ENCODE measurements at regions not wholly inside any gene's neighbourhood (a gene's known extent, or its start where the extent isn't known, plus 50 kb on each side); places are given as distances from the start of the nearest gene placed in this dataset.

DNA sequence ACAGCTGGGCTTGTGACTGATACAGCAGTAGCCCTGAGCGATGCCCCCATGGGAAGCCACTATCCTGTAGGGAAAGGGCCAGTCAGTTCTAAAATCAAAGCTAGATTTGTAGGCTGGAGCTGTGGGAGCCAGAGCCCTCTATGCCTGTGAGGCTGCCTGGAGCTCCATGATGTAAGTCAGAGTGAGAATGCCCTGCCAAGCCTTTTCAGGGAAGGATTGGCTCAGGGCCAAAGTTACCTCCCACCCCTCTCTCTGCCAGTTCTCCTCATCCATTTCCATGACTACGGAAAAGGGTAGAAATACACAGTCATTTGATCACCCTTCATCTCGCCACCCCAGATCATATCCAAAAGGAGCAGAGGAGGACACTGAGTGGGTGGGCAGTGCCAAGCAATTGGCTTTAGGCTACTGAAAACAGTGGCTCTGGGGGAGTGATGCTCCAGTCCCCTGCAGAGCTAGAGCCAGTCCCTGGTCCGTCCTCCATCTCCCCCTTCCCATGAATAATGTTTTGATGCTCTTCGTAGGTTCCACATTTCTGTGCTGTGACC, 59.5 kb upstream of the KCNA3 start:
- TF ChIP-seq GABPA (IDR thresholded peaks at IDR 0.05; ENCODE audit: low read depth), result no peak
- TF ChIP-seq, protein P1, sequence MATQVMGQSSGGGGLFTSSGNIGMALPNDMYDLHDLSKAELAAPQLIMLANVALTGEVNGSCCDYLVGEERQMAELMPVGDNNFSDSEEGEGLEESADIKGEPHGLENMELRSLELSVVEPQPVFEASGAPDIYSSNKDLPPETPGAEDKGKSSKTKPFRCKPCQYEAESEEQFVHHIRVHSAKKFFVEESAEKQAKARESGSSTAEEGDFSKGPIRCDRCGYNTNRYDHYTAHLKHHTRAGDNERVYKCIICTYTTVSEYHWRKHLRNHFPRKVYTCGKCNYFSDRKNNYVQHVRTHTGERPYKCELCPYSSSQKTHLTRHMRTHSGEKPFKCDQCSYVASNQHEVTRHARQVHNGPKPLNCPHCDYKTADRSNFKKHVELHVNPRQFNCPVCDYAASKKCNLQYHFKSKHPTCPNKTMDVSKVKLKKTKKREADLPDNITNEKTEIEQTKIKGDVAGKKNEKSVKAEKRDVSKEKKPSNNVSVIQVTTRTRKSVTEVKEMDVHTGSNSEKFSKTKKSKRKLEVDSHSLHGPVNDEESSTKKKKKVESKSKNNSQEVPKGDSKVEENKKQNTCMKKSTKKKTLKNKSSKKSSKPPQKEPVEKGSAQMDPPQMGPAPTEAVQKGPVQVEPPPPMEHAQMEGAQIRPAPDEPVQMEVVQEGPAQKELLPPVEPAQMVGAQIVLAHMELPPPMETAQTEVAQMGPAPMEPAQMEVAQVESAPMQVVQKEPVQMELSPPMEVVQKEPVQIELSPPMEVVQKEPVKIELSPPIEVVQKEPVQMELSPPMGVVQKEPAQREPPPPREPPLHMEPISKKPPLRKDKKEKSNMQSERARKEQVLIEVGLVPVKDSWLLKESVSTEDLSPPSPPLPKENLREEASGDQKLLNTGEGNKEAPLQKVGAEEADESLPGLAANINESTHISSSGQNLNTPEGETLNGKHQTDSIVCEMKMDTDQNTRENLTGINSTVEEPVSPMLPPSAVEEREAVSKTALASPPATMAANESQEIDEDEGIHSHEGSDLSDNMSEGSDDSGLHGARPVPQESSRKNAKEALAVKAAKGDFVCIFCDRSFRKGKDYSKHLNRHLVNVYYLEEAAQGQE (IDR thresholded peaks at IDR 0.05; ENCODE audit: insufficient replicate concordance, low read depth), result no peak
- TF ChIP-seq, protein P2, sequence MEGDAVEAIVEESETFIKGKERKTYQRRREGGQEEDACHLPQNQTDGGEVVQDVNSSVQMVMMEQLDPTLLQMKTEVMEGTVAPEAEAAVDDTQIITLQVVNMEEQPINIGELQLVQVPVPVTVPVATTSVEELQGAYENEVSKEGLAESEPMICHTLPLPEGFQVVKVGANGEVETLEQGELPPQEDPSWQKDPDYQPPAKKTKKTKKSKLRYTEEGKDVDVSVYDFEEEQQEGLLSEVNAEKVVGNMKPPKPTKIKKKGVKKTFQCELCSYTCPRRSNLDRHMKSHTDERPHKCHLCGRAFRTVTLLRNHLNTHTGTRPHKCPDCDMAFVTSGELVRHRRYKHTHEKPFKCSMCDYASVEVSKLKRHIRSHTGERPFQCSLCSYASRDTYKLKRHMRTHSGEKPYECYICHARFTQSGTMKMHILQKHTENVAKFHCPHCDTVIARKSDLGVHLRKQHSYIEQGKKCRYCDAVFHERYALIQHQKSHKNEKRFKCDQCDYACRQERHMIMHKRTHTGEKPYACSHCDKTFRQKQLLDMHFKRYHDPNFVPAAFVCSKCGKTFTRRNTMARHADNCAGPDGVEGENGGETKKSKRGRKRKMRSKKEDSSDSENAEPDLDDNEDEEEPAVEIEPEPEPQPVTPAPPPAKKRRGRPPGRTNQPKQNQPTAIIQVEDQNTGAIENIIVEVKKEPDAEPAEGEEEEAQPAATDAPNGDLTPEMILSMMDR (IDR thresholded peaks at IDR 0.05; ENCODE audit: insufficient read depth, low read length), result no peak
- Histone ChIP-seq H3K27me3 (ENCODE audit: insufficient read depth, poor library complexity, severe bottlenecking) (no peaks in the 10 kb centered on the region), H3K4me3 (replicated peaks; ENCODE audit: insufficient read depth, low read length) (no peak overlapping the region), H3K27ac (replicated peaks) (no peak overlapping the region)
- DNase-seq (ENCODE audit: low read depth in 1 of 2, low spot score in 1 of 2), result no peak

DNA sequence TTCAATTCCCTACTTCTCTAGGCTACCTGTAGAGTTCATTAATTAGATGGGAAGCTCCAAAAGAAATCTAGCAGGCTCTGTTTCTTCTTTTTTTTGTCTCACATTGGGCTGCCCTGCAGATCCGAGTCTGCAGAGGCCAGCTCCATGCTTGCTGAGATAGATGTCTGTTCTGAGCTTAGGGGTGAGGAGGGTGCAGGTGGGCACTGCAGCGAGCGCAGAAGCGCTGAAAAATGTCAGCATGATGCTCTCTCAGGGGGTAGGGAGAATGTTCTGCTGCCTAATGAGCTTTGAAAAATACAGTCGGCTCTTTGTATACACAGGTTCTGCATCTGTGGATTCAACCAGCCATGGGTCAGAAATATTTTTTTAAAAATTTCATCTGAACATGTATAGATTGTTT, 56.8 kb upstream of the KCNA3 start:
- DNase-seq (ENCODE audit: low read depth in 1 of 2, low spot score in 1 of 2), result no peak
- no peak overlapping the region for H3K4me3 ChIP-seq (replicated peaks; ENCODE audit: insufficient read depth, low read length)
- no peak overlapping the region for H3K27ac ChIP-seq (replicated peaks)
- TF ChIP-seq, protein P1 (IDR thresholded peaks at IDR 0.05; ENCODE audit: insufficient replicate concordance, low read depth), result no peak
- TF ChIP-seq SPI1 (IDR thresholded peaks at IDR 0.05; ENCODE audit: borderline replicate concordance, low read depth), result no peak
- no peak for TF ChIP-seq POLR2AphosphoS5 (IDR thresholded peaks at IDR 0.05; ENCODE audit: low read depth)
- no peak for TF ChIP-seq GABPA (IDR thresholded peaks at IDR 0.05; ENCODE audit: low read depth)
- TF ChIP-seq, protein P2 (IDR thresholded peaks at IDR 0.05; ENCODE audit: insufficient read depth, low read length), result no peak
- H3K27me3 ChIP-seq (ENCODE audit: insufficient read depth, poor library complexity, severe bottlenecking), result no peaks in the 10 kb centered on the region

DNA sequence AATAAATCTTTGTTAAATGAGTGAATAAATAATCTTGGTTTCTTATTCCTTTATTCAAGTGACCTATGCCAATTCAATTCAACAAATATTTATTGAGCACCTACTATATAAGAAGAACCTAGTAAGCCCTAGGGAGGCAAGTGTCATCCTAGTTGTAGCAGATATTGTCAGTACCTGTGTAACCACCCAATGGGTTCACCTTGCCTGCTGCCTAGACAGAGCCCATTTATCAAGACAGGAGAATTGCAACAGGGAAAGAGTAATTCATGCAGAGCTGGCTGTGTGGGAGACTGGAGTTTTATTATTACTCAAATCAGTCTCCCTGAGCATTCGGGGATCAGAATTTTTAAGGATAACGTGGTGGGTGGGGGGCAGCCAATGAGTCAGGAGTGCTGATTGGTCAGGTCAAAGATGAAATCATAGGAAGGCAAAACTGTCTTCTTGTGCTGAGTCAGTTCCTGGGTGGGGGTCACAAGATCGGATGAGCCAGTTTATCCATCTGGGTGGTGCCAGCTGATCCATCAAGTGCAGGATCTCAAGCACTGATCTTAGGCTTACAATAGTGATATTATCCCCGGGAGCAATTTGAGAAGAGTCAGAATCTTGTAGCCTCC, 53.8 kb upstream of the KCNA3 start:
- TF ChIP-seq, protein P1 (IDR thresholded peaks at IDR 0.05; ENCODE audit: insufficient replicate concordance, low read depth), result no peak
- no peak for TF ChIP-seq POLR2AphosphoS5 (IDR thresholded peaks at IDR 0.05; ENCODE audit: low read depth)
- no peak for TF ChIP-seq SPI1 (IDR thresholded peaks at IDR 0.05; ENCODE audit: borderline replicate concordance, low read depth)
- TF ChIP-seq GABPA (IDR thresholded peaks at IDR 0.05; ENCODE audit: low read depth), result no peak
- TF ChIP-seq, protein P2 (IDR thresholded peaks at IDR 0.05; ENCODE audit: insufficient read depth, low read length), result no peak
- no peak overlapping the region for H3K27ac ChIP-seq (replicated peaks)

More for the DNA sequence above, 53.8 kb upstream of the KCNA3 start:
- Histone ChIP-seq H3K27me3 (ENCODE audit: insufficient read depth, poor library complexity, severe bottlenecking) (no peaks in the 10 kb centered on the region), H3K4me3 (replicated peaks; ENCODE audit: insufficient read depth, low read length) (no peak overlapping the region)
- DNase-seq (ENCODE audit: low read depth in 1 of 2, low spot score in 1 of 2), result no peak

All from HL-60 (cell line).